GM12878 (cell line): ENCODE measurements at regions not wholly inside any gene's neighbourhood (a gene's known extent, or its start where the extent isn't known, plus 50 kb on each side); places are given as distances from the start of the nearest gene placed in this dataset.

Experiments used
- ATAC-seq: fragments of 200-7000 bp; cut with Tn5 transposase; 3 replicates; pipeline ENCODE4 v1.9.1; 2020; ENCODE audit warnings: mild to moderate bottlenecking, moderate library complexity
- BruUV-seq: library from RNA; stranded (reverse); fragments of 400-500 nt; replicated peaks from 2 replicates; lab custom pipeline; 2021; lab: Mats Ljungman, UMichigan
- CTCF ChIA-PET: fragments of 300-600 bp; sonication (Branson Sonifier 250); formaldehyde crosslinking; extraction: SDS; loops from one replicate; lab custom pipeline; 2021; ENCODE audit warnings: inconsistent platforms; lab: Yijun Ruan, JAX
- POLR2A ChIA-PET: fragments of 350-600 bp; formaldehyde crosslinking; extraction: SDS; loops from one replicate; lab custom pipeline; 2021; ENCODE audit warnings: inconsistent platforms; lab: Charles Lee
- RAD21 ChIA-PET: fragments of 300-600 bp; sonication (Branson Sonifier 250); formaldehyde crosslinking; loops from one replicate; lab custom pipeline; 2023; ENCODE audit warnings: antibody characterized with exemption; ENCODE audit not compliant: unreplicated experiment; lab: Charles Lee
- SMC1A ChIA-PET: fragments of 300-600 bp; sonication (Branson Sonifier 250); formaldehyde crosslinking; loops from one replicate; lab custom pipeline; 2023; ENCODE audit not compliant: unreplicated experiment, uncharacterized antibody; lab: Charles Lee
- DNase-seq: peaks from one replicate; pipeline ENCODE4 v3.0.0-alpha.2; 2011; ENCODE audit warnings: low read depth, low spot score
- FAIRE-seq: peaks from 3 replicates; lab custom pipeline; 2011; peaks lifted over from hg19 to GRCh38; lab: Jason Lieb, UNC
- H2AFZ ChIP-seq: 2 replicates; pipeline ENCODE4 v1.6.0; 2011; ENCODE audit warnings: low read depth, low read length, control low read depth; ENCODE audit not compliant: control insufficient read depth
- H3K27ac ChIP-seq: 2 replicates; pipeline ENCODE4 v1.5.1; 2011; ENCODE audit warnings: control low read depth; ENCODE audit not compliant: control insufficient read depth, insufficient read depth
- H3K27me3 ChIP-seq, 2 experiments: replicated peaks in 1 of 2; 2 replicates each; pipeline versions ENCODE4 v1.6.0 to v1.6.1; 2011; ENCODE audit warnings: low read length in 1 of 2; ENCODE audit not compliant: control insufficient read depth in 2 of 2, insufficient read depth in 2 of 2
- H3K36me3 ChIP-seq, 2 experiments: 2 replicates each; pipeline ENCODE4 v1.5.1; 2011; ENCODE audit warnings: low read length in 1 of 2; ENCODE audit not compliant: control insufficient read depth in 2 of 2, insufficient read depth in 2 of 2
- H3K4me1 ChIP-seq: 2 replicates; pipeline ENCODE4 v1.6.1; 2011; ENCODE audit warnings: mild to moderate bottlenecking, low read length, moderate library complexity, mixed read lengths; ENCODE audit not compliant: control insufficient read depth, insufficient read depth
- H3K4me2 ChIP-seq: 2 replicates; pipeline ENCODE4 v1.6.0; 2011; ENCODE audit warnings: control low read depth; ENCODE audit not compliant: control insufficient read depth, insufficient read depth
- H3K4me3 ChIP-seq: fragments of 200-600 bp; sonication (generic); 2 replicates; pipeline ENCODE4 v1.5.1; 2016
- H3K79me2 ChIP-seq: 2 replicates; pipeline ENCODE4 v1.6.0; 2011; ENCODE audit warnings: low read length; ENCODE audit not compliant: control insufficient read depth, insufficient read depth
- H3K9ac ChIP-seq: 2 replicates; pipeline ENCODE4 v1.8.0; 2011; ENCODE audit warnings: low read length, control low read depth, mixed read lengths; ENCODE audit not compliant: control insufficient read depth, insufficient read depth
- H3K9me3 ChIP-seq: replicated peaks from 3 replicates; pipeline ENCODE4 v1.5.1; 2011; ENCODE audit warnings: mild to moderate bottlenecking, low read length; ENCODE audit not compliant: control insufficient read depth, insufficient read depth
- H4K20me1 ChIP-seq: 2 replicates; pipeline ENCODE4 v1.6.0; 2011; ENCODE audit not compliant: control insufficient read depth, insufficient read depth
- ATF2 ChIP-seq: IDR thresholded peaks from 2 replicates; pipeline ENCODE4 v1.6.1; 2012; ENCODE audit warnings: low read length, inconsistent platforms
- CREM ChIP-seq: IDR thresholded peaks from 2 replicates; pipeline ENCODE4 v1.6.1; 2014; ENCODE audit warnings: antibody characterized with exemption, low read depth
- CUX1 ChIP-seq: IDR thresholded peaks from 2 replicates; pipeline ENCODE4 v1.6.1; 2012; ENCODE audit warnings: improper control_type of control experiment, low read depth, low read length; ENCODE audit not compliant: insufficient replicate concordance
- NR2C1 ChIP-seq: fragments of 450-650 bp; IDR thresholded peaks from 2 replicates; pipeline ENCODE4 v1.6.1; 2017; ENCODE audit warnings: antibody characterized with exemption, mild to moderate bottlenecking, moderate library complexity
- REST ChIP-seq: IDR thresholded peaks from 2 replicates; pipeline ENCODE4 v1.6.1; 2012; ENCODE audit warnings: mild to moderate bottlenecking, low read depth, low read length
- SMAD1 ChIP-seq: fragments of 450-650 bp; IDR thresholded peaks from 2 replicates; pipeline ENCODE4 v1.6.1; 2018; ENCODE audit warnings: mild to moderate bottlenecking, low read depth; ENCODE audit not compliant: partially characterized antibody
- SP1 ChIP-seq: IDR thresholded peaks from one replicate; pipeline ENCODE4 v1.6.1; 2011; ENCODE audit warnings: low read depth, low read length
- SREBF1 ChIP-seq: IDR thresholded peaks from 2 replicates; pipeline ENCODE4 v1.6.1; 2012; ENCODE audit warnings: mild to moderate bottlenecking, low read length
- SREBF2 ChIP-seq: IDR thresholded peaks from 2 replicates; pipeline ENCODE4 v1.6.1; 2012; ENCODE audit warnings: mild to moderate bottlenecking, low read length
- TARDBP ChIP-seq: IDR thresholded peaks from 2 replicates; pipeline ENCODE4 v1.6.1; 2016; ENCODE audit warnings: borderline replicate concordance
- ZNF24 ChIP-seq: fragments of 450-650 bp; IDR thresholded peaks from 2 replicates; pipeline ENCODE4 v1.6.1; 2017; ENCODE audit warnings: antibody characterized with exemption, mild to moderate bottlenecking
- WGBS: methylation state at CpG from one replicate; pipeline ENCODE4 v1.1.6; 2016; ENCODE audit warnings: low lambda C conversion rate; ENCODE audit not compliant: insufficient replicate concordance, insufficient coverage; ENCODE audit errors: missing lambda C conversion rate; 5-methylcytosine and 5-hydroxymethylcytosine counted together
- in situ Hi-C: fragments of 300-500 bp; cut with MboI; formaldehyde crosslinking; loops from 9 replicates; pipeline ENCODE4 v1.14.3; 2018; ENCODE audit warnings: mixed read lengths
- intact Hi-C: fragments of 100-400 bp; cut with micrococcal nuclease; formaldehyde crosslinking; loops from one replicate; pipeline ENCODE4 v1.14.2; 2022; ENCODE audit not compliant: unreplicated experiment

- no peak for TF ChIP-seq ATF2
- TF ChIP-seq CREM: no peak
- TF ChIP-seq REST: no peak
- TF ChIP-seq ZNF24: no peak
These were observed 207.5 kb downstream of the CTTN start (continued) for GRCh38 chr11:70605846-70606245.

- ChIA-PET CTCF (no interaction called here), POLR2A (no interaction called here), RAD21 (no interaction called here), SMC1A (no interaction called here)
- Histone ChIP-seq H3K4me1 (no peaks in the 10 kb centered on the region), H3K27ac (no peak overlapping the region), H3K9me3 (no peaks in the 10 kb centered on the region), H4K20me1 (no peaks in the 10 kb centered on the region), H3K4me2 (no peak overlapping the region), H3K27me3 (peaks cover 0 to 2% of the 10 kb centered on the region in 2 experiments; a peak in 2 of 4 replicates), H3K79me2 (no peaks in the 10 kb centered on the region), H3K4me3 (no peak overlapping the region), H3K36me3 (no peaks in the 10 kb centered on the region), H2AFZ (no peak overlapping the region), H3K9ac (no peak overlapping the region)
- 36% methylated on average over 12 of the region's 12 CpGs for WGBS
- BruUV-seq: no TSS peak
- intact Hi-C loops: no loop called here
- no peak for TF ChIP-seq SP1
- TF ChIP-seq SMAD1: no peak
- TF ChIP-seq SREBF1: no peak
- no peak for TF ChIP-seq CUX1
- TF ChIP-seq TARDBP: no peak
- no peak for TF ChIP-seq SREBF2
- no peak for TF ChIP-seq NR2C1
- no peak for DNase-seq
- no peak for FAIRE-seq
- ATAC-seq: no peak
- in situ Hi-C loops: no loop called here
These were observed 208.1 kb downstream of the CTTN start for GRCh38 chr11:70606248-70606950.
